EH (cell line): ENCODE measurements at regions not wholly inside any gene's neighbourhood (a gene's known extent, or its start where the extent isn't known, plus 50 kb on each side); places are given as distances from the start of the nearest gene placed in this dataset.
A peak's percentile ranks its signal among the peaks of the same experiment; 100 is the strongest.

Experiments
- DNase-seq: peaks from one replicate; pipeline ENCODE4 v3.0.0-alpha.2; 2015; ENCODE audit warnings: low read depth

GRCh38 chr3:109804697-109805096 is 467.4 kb upstream of the DPPA4 start:
- DNase-seq = no peak

- peak; percentile 60 for DNase-seq
These were observed 469.6 kb upstream of the DPPA4 start for GRCh38 chr3:109806929-109807328.

GRCh38 chr3:109809513-109809912 is 472.2 kb upstream of the DPPA4 start:
- DNase-seq = no peak

GRCh38 chr3:109818081-109818480 is 480.7 kb upstream of the DPPA4 start:
- DNase-seq = no peak

GRCh38 chr3:109819734-109820133 is 482.4 kb upstream of the DPPA4 start:
- DNase-seq = peak; percentile 8

GRCh38 chr3:109825971-109826810 is 488.8 kb upstream of the DPPA4 start:
- DNase-seq = no peak

GRCh38 chr3:109831403-109831802 is 494.1 kb upstream of the DPPA4 start:
- no peak for DNase-seq

GRCh38 chr3:109835958-109836357 is 498.6 kb upstream of the DPPA4 start:
- no peak for DNase-seq

- DNase-seq = no peak
These were observed 514.5 kb upstream of the DPPA4 start for GRCh38 chr3:109851854-109852253.

- no peak for DNase-seq
These were observed 514.9 kb upstream of the DPPA4 start for GRCh38 chr3:109852283-109852682.

GRCh38 chr3:109853077-109853731 is 515.9 kb upstream of the DPPA4 start:
- no peak for DNase-seq

GRCh38 chr3:109863701-109864100 is 526.4 kb upstream of the DPPA4 start:
- no peak for DNase-seq

- DNase-seq = no peak
These were observed 527.1 kb upstream of the DPPA4 start for GRCh38 chr3:109864452-109864851.

GRCh38 chr3:109869586-109869985 is 532.2 kb upstream of the DPPA4 start:
- DNase-seq = no peak

- DNase-seq = peak; percentile 18
These were observed 537.8 kb upstream of the DPPA4 start for GRCh38 chr3:109874896-109875708.

- DNase-seq = peak; percentile 55
These were observed 540.3 kb upstream of the DPPA4 start for GRCh38 chr3:109877616-109878015.

- DNase-seq = no peak
These were observed 544.8 kb upstream of the DPPA4 start for GRCh38 chr3:109882144-109882543.

GRCh38 chr3:109887293-109887692 is 549.9 kb upstream of the DPPA4 start:
- no peak for DNase-seq

GRCh38 chr3:109888026-109888425 is 550.7 kb upstream of the DPPA4 start:
- DNase-seq = no peak

GRCh38 chr3:109897734-109898133 is 560.4 kb upstream of the DPPA4 start:
- DNase-seq = no peak

- no peak for DNase-seq
These were observed 562.6 kb upstream of the DPPA4 start for GRCh38 chr3:109899925-109900324.

GRCh38 chr3:109900783-109901182 is 563.4 kb upstream of the DPPA4 start:
- no peak for DNase-seq

GRCh38 chr3:109902549-109902948 is 565.2 kb upstream of the DPPA4 start:
- DNase-seq = no peak
